Dermis microvascular lymphatic vessel endothelial cell (primary cell): ENCODE measurements at regions not wholly inside any gene's neighbourhood (a gene's known extent, or its start where the extent isn't known, plus 50 kb on each side); places are given as distances from the start of the nearest gene placed in this dataset.

Experiments
- DNase-seq, 2 donors: peaks; one replicate each; pipeline versions ENCODE4 v3.0.0 to v3.0.0-alpha.2; 2010; ENCODE audit warnings: low read depth in 2 of 2

DNA sequence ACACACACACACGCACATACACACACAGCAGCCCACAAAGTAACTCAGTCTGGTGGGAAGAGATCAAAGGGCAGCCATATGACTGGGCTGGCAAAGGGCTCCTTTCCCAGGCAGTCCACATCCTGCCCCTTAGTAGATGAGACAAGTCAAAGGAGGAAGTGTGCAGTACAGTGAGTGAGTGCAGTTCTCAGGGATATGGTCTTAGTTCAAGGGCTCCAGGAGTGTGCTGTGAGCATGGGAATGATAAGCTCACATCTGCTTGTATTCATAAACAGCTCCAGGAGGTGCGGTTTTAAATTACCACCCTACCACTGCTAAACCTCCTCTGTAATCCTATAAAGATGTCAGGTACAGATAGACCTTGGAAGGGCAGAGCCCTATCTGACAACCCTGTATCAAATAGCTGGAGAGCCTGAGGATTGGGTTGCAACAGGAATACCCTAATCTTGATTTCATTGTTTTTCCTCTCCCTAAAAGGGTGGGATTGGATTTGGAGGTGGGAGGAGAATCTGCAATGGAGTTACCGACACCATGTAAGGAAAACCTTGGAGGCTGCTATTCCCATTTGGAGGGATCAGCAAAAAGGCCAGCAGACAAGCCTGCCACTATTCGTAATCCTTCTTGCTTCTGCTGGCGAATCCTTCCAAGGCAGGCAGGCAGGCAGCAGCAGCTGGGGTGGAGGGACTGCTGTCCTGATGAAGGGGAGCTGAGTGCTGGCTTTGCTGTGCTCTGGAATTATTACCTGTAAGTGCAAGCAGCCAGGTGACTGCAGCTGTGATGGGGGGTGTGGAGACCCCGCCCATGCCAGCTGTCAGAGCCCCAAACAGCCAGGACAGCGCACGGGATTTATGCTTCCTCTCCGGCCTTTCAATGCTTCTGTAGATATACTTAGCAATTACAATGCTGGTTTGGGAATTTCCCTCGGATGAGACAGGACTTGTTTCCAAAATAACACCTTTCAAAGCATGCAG is 342.7 kb downstream of the PRL start:
- peak; percentile 27 to 99 for DNase-seq

DNA sequence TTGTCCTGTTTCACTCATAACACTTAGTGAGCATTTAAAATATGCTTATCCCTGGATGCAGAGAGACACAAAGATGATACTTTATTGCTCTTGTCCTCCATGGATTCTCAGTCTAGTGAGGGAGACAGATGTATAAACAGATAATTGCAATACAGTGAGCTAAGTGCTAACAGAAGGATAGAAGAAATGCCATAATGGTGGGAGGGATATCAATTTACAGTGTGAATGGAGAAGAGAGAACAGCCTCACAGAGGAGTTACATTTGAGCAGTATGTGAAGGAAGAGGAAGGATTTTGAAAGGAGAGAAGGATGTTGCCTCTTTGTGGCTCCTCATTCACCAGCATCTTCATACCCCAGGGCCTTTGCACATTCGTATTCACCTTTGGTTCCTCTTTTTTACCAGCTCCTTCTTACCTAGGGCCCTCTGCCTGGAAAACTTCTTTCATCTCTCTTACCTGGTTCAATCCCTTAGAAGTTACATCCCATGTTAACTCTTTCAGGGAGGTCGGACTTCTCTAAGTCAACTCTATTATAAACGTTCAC is 341.7 kb downstream of the PRL start:
- no peak for DNase-seq

DNA sequence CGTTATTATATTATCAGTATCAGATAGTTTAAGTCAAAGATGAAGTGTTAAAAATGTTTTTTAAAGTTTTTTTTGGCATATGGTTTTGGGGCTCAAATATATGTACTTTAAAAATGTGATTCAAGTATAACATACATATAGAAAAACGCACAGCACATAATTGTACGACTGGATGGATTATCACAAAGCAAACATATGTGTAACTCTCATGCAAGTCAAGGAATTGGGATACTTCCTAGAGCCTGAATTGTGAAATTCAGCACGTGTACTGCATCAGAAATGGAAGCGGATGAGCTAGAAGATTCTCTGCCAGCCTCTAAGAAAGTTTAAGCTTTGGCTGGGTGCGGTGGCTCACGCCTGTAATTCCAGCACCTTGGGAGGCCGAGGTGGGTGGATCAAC is 340.9 kb downstream of the PRL start:
- DNase-seq, result no peak

DNA sequence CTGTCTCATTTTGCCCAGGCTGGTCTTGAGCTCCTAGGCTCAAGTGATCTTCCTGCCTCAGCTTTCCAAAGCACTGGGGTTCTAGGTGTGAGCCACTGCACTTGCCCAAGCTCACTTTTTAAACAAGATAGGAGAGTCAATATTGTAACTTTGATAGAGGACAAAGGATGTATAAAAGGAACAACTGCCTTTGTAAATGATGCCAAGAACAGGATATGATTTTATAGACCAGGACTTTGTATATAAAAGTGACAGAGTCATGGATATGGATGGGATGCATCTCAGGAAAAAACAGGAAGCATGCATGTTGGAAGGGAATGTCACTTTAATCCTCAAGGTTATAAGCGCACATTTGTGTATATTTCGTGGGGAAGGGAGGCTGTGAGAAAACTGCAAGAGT is 338.4 kb downstream of the PRL start:
- peak in 1 of 2 donors; percentile 32 for DNase-seq

DNA sequence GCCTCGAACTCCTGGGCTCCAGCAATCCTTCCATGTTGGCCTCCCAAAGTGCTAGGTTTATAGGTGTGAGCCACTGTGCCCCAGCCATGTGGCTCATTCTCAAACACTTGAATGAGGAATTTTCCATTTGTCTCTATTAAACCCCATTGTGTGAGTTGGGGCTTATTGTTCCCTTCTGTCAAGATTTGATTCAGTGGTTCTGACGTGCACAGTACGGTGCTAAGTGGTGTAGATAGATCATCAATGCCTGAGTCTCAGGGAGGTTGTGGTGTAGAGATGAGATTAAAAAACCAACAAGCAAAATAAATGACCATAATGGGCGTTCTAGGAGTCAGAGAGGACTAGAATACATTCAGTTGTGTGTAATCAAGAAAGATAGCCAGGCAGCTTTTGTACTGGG is 335.6 kb downstream of the PRL start:
- DNase-seq, result no peak

DNA sequence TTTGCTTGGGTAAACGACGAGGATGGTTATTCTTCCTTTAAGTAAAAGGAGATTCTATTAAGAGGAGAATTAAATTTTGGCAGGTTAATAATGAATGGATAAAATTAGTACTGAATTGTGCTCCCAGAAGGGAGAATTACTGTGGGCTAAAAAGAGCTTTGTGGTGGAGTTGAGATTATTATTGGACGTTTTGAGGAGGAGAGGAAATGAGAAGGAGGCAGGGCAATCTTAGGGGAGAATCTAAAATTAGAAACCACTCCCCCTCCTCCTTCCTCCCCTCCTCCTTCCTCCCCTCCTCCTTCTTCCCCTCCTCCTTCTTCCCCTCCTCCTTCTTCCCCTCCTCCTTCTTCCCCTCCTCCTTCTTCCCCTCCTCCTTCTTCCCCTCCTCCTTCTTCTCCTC is 331.8 kb downstream of the PRL start:
- DNase-seq, result no peak

DNA sequence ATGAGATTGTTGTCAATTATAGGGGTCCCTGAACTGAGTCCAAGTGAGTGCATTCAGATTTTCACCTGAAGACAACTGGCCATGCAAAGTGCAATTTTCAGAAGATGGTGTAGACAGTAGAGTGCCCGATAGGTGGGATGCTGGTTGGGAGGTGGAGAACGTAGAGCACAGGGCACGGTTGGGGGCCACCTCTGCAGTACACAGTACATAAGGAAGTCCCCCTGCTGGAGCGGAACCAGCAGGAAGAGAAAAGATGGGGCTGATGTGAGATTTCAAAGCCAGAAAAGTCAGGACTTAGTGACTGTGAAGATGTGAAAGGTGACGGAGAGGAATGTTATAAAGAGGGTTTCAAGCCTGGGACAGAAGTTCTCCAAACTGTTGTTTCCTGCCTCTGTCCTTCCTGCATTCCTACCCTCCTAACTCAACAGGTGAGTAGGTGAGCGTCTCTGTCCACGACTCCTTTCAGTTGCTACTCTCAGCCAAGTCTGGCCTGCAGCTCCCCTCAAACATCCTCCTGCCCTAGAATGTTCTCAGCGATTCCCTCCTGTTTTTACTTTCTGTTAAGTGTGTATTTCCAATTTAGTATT is 330.8 kb downstream of the PRL start:
- DNase-seq, result no peak

DNA sequence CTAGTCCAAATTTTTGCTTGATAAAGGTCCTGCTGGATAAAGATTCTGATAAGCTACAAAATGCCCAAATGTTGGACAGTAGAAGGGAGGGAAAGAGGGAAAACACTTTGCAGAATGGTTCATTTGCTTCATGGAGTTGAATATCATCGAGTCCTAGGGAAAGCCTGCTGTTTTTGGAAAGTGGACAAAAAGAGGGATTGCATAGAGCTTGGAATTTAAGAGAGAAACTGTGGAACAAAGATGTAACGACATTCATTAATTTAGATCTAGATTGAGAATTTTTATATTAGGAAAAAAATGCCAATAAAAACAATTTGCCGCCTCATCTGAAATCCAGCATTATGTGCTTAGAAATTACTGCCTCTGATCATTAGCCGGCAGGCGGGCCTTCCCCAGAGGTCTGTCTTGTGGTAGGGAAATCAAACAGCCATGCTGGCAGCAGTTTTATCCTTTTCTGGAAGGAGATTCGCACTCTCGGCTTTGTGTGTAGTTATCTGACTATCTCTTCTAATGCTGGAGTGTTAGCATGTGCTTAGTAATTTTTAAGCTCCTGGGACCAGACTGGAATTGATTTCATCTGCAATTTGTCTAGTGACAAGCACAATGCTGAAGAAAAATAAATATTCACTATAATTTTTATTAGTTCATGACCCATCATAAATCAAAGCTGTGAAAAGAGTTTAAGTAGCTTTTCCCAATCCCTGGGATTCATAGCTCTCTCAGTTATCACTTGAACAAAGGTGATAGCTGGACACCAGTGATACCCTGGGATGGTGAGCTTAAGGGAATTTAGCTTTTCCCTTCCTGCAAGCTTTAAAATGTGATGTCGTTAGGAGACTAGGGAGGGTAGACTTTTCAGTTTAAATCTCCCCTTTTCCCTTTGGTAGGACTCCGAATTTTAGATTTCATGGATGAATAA is 329.5 kb downstream of the PRL start:
- no peak for DNase-seq

DNA sequence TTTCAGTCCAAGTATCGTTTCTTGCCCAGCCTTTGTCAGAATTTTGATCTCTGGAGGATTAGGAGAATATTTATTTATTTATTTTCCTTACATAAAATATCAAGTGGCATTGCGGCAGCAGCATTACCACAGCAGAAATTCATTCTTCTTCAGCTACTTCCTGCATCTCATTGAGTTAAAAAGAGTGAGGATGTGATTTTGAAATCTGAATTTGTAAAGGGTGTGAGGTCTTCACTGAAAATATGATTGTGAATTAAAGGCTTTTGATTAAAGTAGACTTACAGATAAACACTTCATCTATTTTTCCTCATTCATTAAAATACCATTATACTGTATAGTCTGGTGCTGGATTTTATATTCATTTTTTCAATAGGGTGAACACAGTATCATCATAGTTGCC is 328.4 kb downstream of the PRL start:
- no peak for DNase-seq

DNA sequence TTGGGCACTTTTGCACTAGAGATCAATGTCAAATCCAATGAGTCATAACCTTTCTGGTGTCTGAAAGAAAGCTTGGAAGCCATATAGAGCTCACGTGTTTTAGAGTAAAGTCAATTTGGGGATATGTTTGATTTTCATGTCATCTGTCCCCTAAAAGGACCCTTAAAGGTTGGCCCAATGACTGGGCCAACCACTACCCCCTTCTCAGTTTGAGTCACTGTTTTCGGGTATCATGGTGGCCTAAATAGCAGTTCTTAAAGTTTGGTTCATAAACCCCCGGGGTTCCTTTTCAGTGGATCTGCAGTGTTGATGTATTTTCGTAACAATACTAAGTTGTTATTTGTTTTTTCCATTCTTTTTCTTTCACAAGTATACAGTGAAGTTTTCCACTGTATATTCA is 327.6 kb downstream of the PRL start:
- DNase-seq, result no peak

DNA sequence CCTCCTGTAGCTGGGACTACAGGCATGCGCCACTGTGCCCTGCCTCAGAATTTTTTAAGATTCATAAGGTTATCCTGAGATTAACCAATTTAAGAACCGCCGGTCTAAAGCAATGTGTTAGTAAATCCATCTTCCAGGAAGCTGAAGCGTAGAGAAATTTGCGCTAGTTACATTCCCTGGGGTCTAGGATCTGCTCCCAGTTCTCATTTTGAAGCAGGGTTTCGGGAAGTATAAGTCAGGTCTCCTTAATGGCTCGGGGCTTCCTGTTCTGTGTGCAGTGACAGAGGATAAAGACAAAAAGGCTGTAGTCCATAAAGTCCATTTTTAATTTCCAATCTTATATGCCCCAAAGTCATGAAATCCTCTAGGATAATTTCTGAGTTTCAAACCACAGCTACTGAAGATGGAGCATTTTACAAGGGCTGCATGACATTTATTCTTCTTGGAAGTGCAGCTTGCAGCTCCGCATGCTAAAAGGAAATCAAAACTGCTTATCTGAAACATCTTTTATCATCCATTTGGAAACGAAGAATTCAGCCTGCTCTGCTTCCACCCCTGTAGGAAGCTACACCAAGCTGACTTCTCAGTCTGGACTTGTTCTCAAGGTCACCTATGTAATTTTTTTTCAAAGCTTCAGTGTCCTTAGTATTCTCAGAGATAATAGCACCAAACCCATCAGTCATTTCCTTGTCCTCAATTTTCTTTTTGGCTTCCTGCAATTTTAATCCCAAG is 326.1 kb downstream of the PRL start:
- DNase-seq, result peak in 1 of 2 donors; percentile 32

DNA sequence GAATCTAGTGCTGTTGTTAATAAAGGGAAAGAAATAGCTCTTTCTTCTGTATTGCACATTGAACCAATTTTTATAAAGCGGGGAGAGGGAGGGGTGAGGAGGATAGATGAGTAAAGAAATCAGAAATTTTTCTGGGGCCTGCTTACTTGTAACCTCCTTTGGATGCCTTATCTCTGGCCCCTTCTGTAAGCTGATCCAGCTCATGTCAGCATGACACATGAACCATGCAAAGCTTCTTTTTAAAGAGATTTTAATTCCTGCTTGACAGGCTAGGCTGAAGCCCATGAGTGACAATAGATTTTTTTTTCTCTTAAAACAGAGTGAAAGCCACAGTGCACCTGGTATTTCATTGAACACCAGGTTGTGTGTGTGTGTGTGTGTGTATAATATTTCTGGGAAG is 325.3 kb downstream of the PRL start:
- no peak for DNase-seq

DNA sequence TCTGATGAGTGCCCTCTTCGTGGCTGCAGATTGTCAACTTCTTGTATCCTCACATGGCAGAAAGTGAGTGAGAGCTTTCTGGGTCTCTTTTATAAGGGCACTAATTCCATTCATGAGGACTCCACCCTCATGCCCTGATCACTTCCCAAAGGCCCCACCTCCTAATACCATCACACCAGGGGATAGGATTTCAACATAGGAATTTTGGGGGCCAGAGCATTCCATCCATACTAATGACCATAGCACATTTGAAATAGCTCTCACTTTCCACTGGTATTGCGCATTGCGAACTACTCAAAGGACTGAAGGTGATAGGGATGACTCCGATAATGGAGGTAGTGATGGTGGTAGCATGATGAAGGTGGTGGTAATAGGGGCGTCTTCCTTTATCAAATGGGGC is 324.3 kb downstream of the PRL start:
- no peak for DNase-seq

DNA sequence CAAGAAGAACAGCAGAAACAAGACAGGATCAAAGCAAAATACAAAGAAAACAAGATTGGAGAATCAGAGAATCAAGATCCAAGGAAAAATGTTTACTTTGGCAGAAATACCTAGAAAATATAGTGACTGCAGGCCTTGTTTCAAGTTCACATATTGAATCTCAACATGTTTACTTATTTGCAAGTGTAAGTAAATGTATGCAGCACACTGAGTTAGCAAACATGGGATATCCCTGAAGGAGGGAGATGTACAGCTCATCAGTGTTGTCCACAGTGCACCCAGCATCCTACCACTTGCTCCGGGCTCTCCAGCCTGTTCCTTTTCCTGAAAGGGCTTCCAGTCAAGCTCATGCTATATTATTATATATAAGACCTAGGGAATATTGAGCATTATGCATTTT is 319.5 kb downstream of the PRL start:
- DNase-seq, result no peak

DNA sequence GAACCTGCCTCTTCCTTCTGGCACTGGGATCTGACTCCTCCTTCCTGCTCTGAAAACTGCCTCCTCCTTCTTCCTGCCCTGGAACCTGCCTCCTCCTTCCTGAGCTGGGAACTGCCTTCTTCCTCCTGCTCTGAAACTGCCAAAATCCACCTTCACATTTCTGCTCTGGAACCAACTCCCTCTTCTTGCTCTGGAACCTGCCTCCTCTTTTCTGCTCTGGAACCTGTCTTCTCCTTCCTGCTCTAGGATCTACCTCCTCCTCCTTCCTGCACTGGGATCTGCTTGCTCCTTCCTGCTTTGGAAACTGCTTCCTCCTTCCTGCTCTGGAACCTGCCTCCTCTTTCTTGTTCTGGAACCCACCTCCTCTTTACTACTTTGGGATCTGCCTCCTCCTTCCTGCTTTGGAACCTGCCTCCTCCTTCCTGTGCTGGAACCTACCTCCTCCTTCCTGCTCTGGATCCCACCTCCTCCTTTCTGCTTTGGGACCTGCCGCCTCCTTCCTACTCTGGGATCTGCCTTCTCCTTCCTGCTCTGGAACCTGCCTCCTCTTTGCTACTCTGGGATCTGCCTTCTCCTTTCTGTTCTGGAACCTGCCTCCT is 315.5 kb downstream of the PRL start:
- no peak for DNase-seq

DNA sequence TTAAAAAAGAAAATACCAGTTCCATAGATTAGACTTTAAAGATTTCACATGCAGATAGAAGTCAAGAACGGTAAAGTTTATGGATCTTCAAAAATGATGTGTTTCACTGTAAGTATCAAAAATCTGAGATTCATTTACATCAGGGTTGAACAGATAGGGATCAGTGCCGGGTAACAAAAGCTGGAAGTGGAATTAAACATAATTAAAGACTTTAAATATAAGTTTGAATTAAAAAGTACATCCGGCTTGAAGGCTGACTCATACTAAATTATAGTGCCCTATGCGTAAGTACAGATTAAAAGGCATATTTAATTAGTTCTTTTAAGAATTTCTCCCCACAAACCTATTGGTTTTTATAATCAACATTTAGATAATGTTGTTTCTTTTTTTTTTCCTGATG is 312.7 kb downstream of the PRL start:
- no peak for DNase-seq

DNA sequence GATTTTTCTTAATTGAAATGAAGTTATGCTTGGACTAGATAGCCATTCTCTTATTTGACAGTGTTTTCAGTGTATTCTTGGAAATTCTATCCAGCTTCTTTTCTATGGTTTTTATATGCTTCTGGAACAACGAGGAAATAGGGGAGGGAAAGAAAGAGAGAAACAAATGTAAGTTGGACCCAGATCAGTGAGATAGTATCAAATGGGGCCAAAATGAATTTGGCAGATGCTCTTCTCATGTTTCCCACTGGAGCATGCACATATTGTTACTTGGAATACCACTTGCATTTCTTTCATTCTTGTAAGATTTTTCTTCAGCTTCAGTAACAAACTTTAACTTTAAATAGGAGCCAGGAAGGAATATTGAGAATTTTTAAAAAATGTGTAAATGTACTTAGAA is 312.3 kb downstream of the PRL start:
- no peak for DNase-seq

DNA sequence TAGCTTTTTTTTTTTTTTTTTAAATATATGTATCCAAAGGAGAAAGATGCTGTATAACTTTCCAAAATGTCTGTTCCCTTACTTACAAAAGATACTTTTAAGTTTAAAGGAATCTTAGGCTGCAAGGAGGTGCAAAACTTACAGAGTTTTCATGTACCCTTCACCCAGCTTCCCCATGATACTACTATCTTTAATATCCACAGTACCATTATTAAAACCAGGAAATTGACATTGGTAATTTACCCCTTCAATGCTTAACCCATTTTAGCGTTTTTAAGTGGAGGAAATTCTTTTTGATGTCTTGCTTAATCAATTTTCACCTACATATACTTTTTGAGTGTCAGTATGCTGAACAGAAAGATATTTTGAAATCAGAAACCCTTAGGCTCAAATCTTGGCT is 310.9 kb downstream of the PRL start:
- DNase-seq, result no peak

DNA sequence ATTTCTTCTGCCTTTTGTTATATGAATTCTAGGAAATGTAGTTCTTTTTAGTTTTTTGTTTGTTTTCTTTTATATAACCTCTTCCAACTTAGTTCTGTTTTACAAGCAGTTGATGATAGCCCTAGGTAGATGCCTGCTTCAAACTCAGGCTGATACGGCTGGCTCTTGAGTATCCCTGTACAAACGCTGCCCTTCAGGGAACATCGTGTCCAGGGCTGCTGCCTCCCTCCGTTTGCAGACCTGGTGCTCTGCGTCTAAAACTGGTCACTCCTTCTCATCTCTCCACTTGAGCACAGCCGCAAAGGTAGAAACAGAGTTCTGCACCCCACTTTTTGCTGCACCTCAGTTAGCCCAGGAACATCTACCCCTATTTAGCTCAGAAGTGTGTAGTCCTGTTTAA is 310.1 kb downstream of the PRL start:
- no peak for DNase-seq

DNA sequence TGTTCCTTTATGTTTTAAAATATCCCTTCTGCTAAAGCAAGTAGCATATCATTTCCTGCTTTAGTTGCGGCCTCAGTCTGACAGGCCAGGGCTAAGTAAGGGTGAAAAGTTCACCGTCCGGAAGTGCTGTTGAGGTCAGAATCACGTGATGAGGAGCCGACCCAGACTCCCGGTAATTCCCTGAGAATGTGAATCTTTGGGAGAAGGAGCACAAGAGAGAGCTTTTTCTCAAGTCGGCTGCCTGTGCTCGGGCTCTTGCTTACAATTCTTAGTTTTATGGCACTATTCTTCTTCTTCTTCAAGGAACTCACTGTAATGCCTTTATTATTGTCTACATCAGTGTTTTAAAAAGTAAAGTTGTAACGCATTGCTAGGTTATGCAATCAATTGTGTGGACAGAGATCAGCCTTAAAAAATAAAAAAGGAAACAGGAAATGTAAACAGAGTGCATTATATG is 309.3 kb downstream of the PRL start:
- peak; percentile 32 to 91 for DNase-seq

DNA sequence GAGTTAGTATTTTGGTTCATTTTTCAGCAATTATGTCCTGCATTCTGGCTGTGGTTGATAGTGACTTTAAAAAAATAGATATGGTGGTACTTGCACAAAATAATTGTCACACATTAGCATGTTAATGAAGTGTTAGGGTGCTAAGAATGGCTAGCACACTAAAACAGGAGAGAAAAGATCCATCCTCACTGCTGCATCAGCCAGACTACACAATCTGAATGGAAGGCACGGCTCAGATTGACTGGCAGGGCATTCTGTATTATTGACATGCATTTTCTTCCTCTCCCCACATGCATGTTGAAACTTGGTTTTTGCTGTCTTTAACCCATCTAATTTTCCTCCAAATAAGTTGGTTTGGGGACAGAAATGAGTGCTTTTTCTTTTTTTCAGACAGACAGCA is 306.3 kb downstream of the PRL start:
- no peak for DNase-seq
